Right lobe of liver (tissue), 6 donors: ENCODE measurements at regions not wholly inside any gene's neighbourhood (a gene's known extent, or its start where the extent isn't known, plus 50 kb on each side); places are given as distances from the start of the nearest gene placed in this dataset.

Source experiments
- ATAC-seq, 4 donors: fragments of 200-7000 bp; cut with Tn5 transposase; one replicate each; pipeline ENCODE4 v1.9.1; 2020; ENCODE audit warnings: mild to moderate bottlenecking in 4 of 4, moderate library complexity in 4 of 4
- DNase-seq, 3 donors: peaks; one replicate each; pipeline ENCODE4 v3.0.0-alpha.2; 2020
- H3K27ac ChIP-seq, 3 donors: fragments of 200-600 bp; one replicate each; pipeline ENCODE4 v1.8.0; 2022
- H3K27me3 ChIP-seq, 2 donors: fragments of 200-600 bp; one replicate each; pipeline ENCODE4 v1.8.0; 2022
- H3K36me3 ChIP-seq, 4 donors: fragments of 200-600 bp; sonication (generic) in 1 of 4; one replicate each; pipeline versions ENCODE4 v1.5.1 to v1.8.0; 2017 to 2022; ENCODE audit warnings: control low read depth in 1 of 4
- H3K4me1 ChIP-seq, 4 donors: fragments of 200-600 bp; sonication (generic) in 1 of 4; one replicate each; pipeline versions ENCODE4 v1.5.1 to v1.8.0; 2017 to 2022; ENCODE audit warnings: control low read depth in 1 of 4
- H3K4me3 ChIP-seq, 3 donors: fragments of 200-600 bp; one replicate each; pipeline ENCODE4 v1.8.0; 2022
- H3K9me3 ChIP-seq, 4 donors: fragments of 200-600 bp; sonication (generic) in 1 of 4; one replicate each; pipeline versions ENCODE4 v1.5.1 to v1.8.0; 2017 to 2022; ENCODE audit warnings: control low read depth in 1 of 4
- CTCF ChIP-seq, 4 donors: fragments of 200-600 bp in 3 of 4; fragments of 450-650 bp in 1 of 4; IDR thresholded peaks; one replicate each; pipeline versions ENCODE4 v1.5.1 to v1.8.0; 2016 to 2022; ENCODE audit warnings: antibody characterized with exemption in 4 of 4, mild to moderate bottlenecking in 2 of 4
- POLR2A ChIP-seq: fragments of 450-650 bp; IDR thresholded peaks from one replicate; pipeline ENCODE4 v1.6.1; 2017; ENCODE audit warnings: antibody characterized with exemption, mild to moderate bottlenecking
- WGBS: methylation state at CpG from one replicate; pipeline ENCODE4 v1.1.6; 2018; ENCODE audit warnings: low coverage, low lambda C conversion rate; ENCODE audit not compliant: insufficient coverage; ENCODE audit errors: missing lambda C conversion rate; 5-methylcytosine and 5-hydroxymethylcytosine counted together
- intact Hi-C, 2 donors: fragments of 100-400 bp; cut with DNase I; formaldehyde crosslinking; loops; one replicate each; pipeline versions ENCODE4 v1.11.2 to v1.14.1; 2022
- donor health status: DM: no; HTN: yes; CAD: no.
- donor health status: DM: no; HTN: no; CAD: no.
- donor health status: DM: no; HTN: no; CAD: no.
- donor health status: DM: no; HTN: yes; CAD: no.
- donor health status: DM: no; HTN: yes; CAD: no.

DNA sequence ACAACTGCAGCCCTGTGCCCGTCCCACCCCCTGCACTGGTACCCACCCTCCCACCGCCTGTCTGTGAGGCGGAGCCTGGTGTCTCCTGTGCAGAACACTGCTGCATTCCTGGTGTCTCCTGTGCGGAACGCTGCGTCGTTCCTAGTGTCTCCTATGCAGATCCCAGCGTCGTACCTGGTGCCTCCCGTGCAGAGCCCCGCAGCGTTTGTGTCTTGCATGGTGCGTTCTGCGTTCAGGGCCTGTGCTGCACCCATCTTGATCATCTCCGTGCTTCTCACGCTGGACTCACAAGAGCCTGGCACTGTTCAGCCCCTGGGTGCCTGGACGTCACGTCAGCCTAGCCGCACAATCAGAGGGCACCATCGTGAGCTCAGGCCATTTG, 248.6 kb upstream of the SALL3 start:
- Histone ChIP-seq H3K4me3 (no peak overlapping the region), H3K27me3 (no peaks in the 10 kb centered on the region), H3K4me1 (no peaks in the 10 kb centered on the region), H3K27ac (no peak overlapping the region), H3K36me3 (no peaks in the 10 kb centered on the region), H3K9me3 (no peaks in the 10 kb centered on the region)
- TF ChIP-seq POLR2A (no peak), CTCF (IDR thresholded peaks at IDR 0.05) (no peak)
- peak in 2 of 3 donors; percentile 18 to 32 for DNase-seq
- no peak for ATAC-seq
- intact Hi-C loops = no loop called here
- WGBS = 45% methylated on average over 11 of the region's 20 CpGs

DNA sequence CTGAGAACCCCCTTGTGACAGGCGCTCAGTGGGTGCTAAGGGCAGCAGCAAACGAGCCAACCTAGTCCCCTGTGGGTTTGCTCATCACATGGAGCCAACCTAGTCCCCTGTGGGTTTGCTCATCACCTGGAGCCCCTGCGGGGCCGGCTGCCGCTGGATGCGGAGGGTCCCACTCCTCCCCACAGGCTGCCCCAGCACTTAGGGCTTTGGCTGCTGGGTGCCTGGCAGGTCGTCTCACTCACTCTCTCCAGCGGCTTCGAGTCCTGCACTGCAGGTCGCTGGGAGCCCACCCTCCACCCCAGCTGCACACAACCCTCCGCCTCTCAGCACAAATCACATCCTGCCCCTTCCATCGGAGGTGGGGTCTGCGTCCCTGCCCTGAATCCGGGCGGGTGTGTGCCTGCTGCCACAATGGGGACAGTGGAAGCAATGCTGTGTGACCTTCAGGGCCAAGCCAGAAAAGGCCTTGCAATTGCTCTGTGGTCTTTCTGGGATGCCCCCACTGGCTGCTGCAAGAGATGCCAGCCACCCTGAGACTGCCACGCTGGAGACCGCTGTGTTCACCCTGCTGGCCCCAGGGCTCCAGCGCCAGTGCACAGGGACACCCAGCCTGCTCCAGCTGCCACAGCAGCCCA, 248.1 kb upstream of the SALL3 start:
- no peak for ATAC-seq
- H3K4me3 ChIP-seq = no peak overlapping the region
- H3K4me1 ChIP-seq = no peaks in the 10 kb centered on the region
- peak in 1 of 3 donors; percentile 35 for DNase-seq
- TF ChIP-seq POLR2A = no peak
- no peak for TF ChIP-seq CTCF (IDR thresholded peaks at IDR 0.05)
- no peak overlapping the region for H3K27ac ChIP-seq
- no peaks in the 10 kb centered on the region for H3K9me3 ChIP-seq
- WGBS = no CpG with 5 or more reads among the region's 18 CpGs
- H3K27me3 ChIP-seq = no peaks in the 10 kb centered on the region
- no peaks in the 10 kb centered on the region for H3K36me3 ChIP-seq
- intact Hi-C loops = no loop called here

GRCh38 chr18:78732273-78733210, 247.1 kb upstream of the SALL3 start:
- no peak overlapping the region for H3K4me3 ChIP-seq
- no peaks in the 10 kb centered on the region for H3K4me1 ChIP-seq
- no peaks in the 10 kb centered on the region for H3K36me3 ChIP-seq
- no peak for ATAC-seq
- DNase-seq = peak in 1 of 3 donors; percentile 23
- 43% methylated on average over 8 of the region's 14 CpGs for WGBS
- TF ChIP-seq CTCF (IDR thresholded peaks at IDR 0.05) (no peak), POLR2A (no peak)
- H3K9me3 ChIP-seq = no peaks in the 10 kb centered on the region
- intact Hi-C loops = no loop called here
- H3K27ac ChIP-seq = no peak overlapping the region
- no peaks in the 10 kb centered on the region for H3K27me3 ChIP-seq

DNA sequence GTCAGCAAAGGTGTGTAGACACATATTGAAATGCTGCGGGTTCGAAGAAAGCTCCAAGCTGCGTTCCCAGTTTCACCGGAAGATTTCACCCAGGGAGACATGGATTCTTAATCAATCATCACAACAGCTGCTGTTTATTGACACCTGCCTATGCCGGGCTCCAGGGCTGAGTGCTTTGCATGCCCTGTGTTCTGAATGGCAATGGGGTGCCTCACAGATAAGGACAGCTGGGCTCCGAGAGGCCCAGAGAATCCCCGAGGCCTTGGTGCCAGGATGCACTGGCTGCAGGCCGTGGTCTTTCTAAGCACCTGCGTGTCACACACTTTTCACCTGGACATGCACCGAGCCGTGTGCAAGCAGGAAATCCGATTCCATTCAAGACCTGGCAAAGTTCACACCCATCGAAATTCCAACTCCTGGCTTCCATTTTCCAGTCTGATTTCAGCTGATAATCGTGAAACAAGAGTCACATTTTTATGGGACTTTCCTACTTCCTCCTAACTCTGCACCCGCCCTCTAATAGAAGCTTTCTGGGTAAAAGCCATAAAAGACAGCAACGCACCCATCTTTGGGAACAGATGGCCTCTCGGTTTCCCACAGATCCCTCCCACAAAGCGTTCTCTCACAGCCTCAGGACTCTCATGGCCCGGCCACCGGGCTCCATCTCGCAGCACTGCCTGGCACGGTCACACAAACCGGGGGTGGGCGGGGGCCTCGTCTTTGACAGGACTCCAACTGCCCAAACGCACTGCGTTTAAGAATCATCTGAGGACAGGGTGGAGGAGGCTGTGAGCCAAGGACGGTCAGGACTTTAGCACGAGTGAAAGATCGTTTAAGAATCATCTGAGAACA, 245.6 kb upstream of the SALL3 start:
- H3K4me1 ChIP-seq = no peaks in the 10 kb centered on the region
- H3K27me3 ChIP-seq = no peaks in the 10 kb centered on the region
- no peak overlapping the region for H3K4me3 ChIP-seq
- no peak overlapping the region for H3K27ac ChIP-seq
- no peak for TF ChIP-seq CTCF (IDR thresholded peaks at IDR 0.05)
- no peak for ATAC-seq
- WGBS = 55% methylated on average over 18 of the region's 30 CpGs
- no peaks in the 10 kb centered on the region for H3K9me3 ChIP-seq
- intact Hi-C loops = no loop called here
- no peaks in the 10 kb centered on the region for H3K36me3 ChIP-seq
- DNase-seq = peak in 1 of 3 donors; percentile 33
